ENCODE measurements at regions not wholly inside any gene's neighbourhood (a gene's known extent, or its start where the extent isn't known, plus 50 kb on each side); places are given as distances from the start of the nearest gene placed in this dataset.

GRCh38 chr4:189278597-189279165 is 662.0 kb upstream of the FRG1 start:
- no peaks in the 10 kb centered on the region for H3K4me1 ChIP-seq (ENCODE audit: control insufficient read depth, extremely low read depth, insufficient read depth, low read length)
- H3K27ac ChIP-seq (ENCODE audit: insufficient read depth, low read length) = no peak overlapping the region
- no peaks in the 10 kb centered on the region for H3K79me2 ChIP-seq (ENCODE audit: control insufficient read depth, insufficient read depth, low read length)
- no peak overlapping the region for H3K4me2 ChIP-seq (ENCODE audit: extremely low read depth, insufficient read depth, low read length)
- peak in 1 of 2 donors; percentile 15 for DNase-seq (ENCODE audit: low read depth in 2 of 2)
- no peaks in the 10 kb centered on the region for H3K36me3 ChIP-seq (ENCODE audit: control insufficient read depth, insufficient read depth, low read length)
- no peak overlapping the region for H3K4me3 ChIP-seq (replicated peaks in 1 of 4; ENCODE audit: control extremely low read depth in 1 of 4, insufficient read depth in 1 of 4, low read depth in 3 of 4, low read length in 4 of 4)
- H3K9me3 ChIP-seq (ENCODE audit: control insufficient read depth, insufficient read depth, low read depth, low read length) = no peaks in the 10 kb centered on the region
- no peaks in the 10 kb centered on the region for H4K20me1 ChIP-seq (ENCODE audit: control insufficient read depth, extremely low read depth, insufficient read depth, low read length)
- H3K27me3 ChIP-seq (ENCODE audit: control insufficient read depth, insufficient read depth, low read length) = no peaks in the 10 kb centered on the region
- no peak overlapping the region for H3K9ac ChIP-seq (ENCODE audit: insufficient read depth, low read length)
- H2AFZ ChIP-seq (ENCODE audit: low read length) = no peak overlapping the region
- TF ChIP-seq EZH2 (IDR thresholded peaks at IDR 0.05; ENCODE audit: low read length, missing control alignments) (no peak), CTCF (conservative IDR thresholded peaks at IDR 0.05 in 1 of 2, IDR thresholded peaks at IDR 0.05 in 1 of 2; ENCODE audit: low read depth in 1 of 2, low read length in 2 of 2) (no peak)

GRCh38 chr4:189279188-189279587 is 661.5 kb upstream of the FRG1 start:
- Histone ChIP-seq H3K4me1 (ENCODE audit: control insufficient read depth, extremely low read depth, insufficient read depth, low read length) (no peaks in the 10 kb centered on the region), H3K36me3 (ENCODE audit: control insufficient read depth, insufficient read depth, low read length) (no peaks in the 10 kb centered on the region), H3K9me3 (ENCODE audit: control insufficient read depth, insufficient read depth, low read depth, low read length) (no peaks in the 10 kb centered on the region), H3K27ac (ENCODE audit: insufficient read depth, low read length) (peak overlapping the region; percentile 20), H3K4me2 (ENCODE audit: extremely low read depth, insufficient read depth, low read length) (no peak overlapping the region), H3K27me3 (ENCODE audit: control insufficient read depth, insufficient read depth, low read length) (no peaks in the 10 kb centered on the region), H4K20me1 (ENCODE audit: control insufficient read depth, extremely low read depth, insufficient read depth, low read length) (no peaks in the 10 kb centered on the region), H3K9ac (ENCODE audit: insufficient read depth, low read length) (no peak overlapping the region), H2AFZ (ENCODE audit: low read length) (no peak overlapping the region), H3K79me2 (ENCODE audit: control insufficient read depth, insufficient read depth, low read length) (no peaks in the 10 kb centered on the region), H3K4me3 (replicated peaks in 1 of 4; ENCODE audit: control extremely low read depth in 1 of 4, insufficient read depth in 1 of 4, low read depth in 3 of 4, low read length in 4 of 4) (no peak overlapping the region)
- no peak for TF ChIP-seq EZH2 (IDR thresholded peaks at IDR 0.05; ENCODE audit: low read length, missing control alignments)
- TF ChIP-seq CTCF (conservative IDR thresholded peaks at IDR 0.05 in 1 of 2, IDR thresholded peaks at IDR 0.05 in 1 of 2; ENCODE audit: low read depth in 1 of 2, low read length in 2 of 2) = no peak
- DNase-seq (ENCODE audit: low read depth in 2 of 2) = peak in 1 of 2 donors; percentile 89

- Histone ChIP-seq H3K4me3 (replicated peaks in 1 of 4; ENCODE audit: control extremely low read depth in 1 of 4, insufficient read depth in 1 of 4, low read depth in 3 of 4, low read length in 4 of 4) (no peak overlapping the region), H3K36me3 (ENCODE audit: control insufficient read depth, insufficient read depth, low read length) (no peaks in the 10 kb centered on the region), H3K27me3 (ENCODE audit: control insufficient read depth, insufficient read depth, low read length) (no peaks in the 10 kb centered on the region), H3K27ac (ENCODE audit: insufficient read depth, low read length) (no peak overlapping the region), H3K4me1 (ENCODE audit: control insufficient read depth, extremely low read depth, insufficient read depth, low read length) (no peaks in the 10 kb centered on the region), H3K9me3 (ENCODE audit: control insufficient read depth, insufficient read depth, low read depth, low read length) (no peaks in the 10 kb centered on the region), H3K79me2 (ENCODE audit: control insufficient read depth, insufficient read depth, low read length) (no peaks in the 10 kb centered on the region), H4K20me1 (ENCODE audit: control insufficient read depth, extremely low read depth, insufficient read depth, low read length) (no peaks in the 10 kb centered on the region), H3K9ac (ENCODE audit: insufficient read depth, low read length) (no peak overlapping the region), H2AFZ (ENCODE audit: low read length) (no peak overlapping the region), H3K4me2 (ENCODE audit: extremely low read depth, insufficient read depth, low read length) (no peak overlapping the region)
- TF ChIP-seq EZH2 (IDR thresholded peaks at IDR 0.05; ENCODE audit: low read length, missing control alignments) (no peak), CTCF (conservative IDR thresholded peaks at IDR 0.05 in 1 of 2, IDR thresholded peaks at IDR 0.05 in 1 of 2; ENCODE audit: low read depth in 1 of 2, low read length in 2 of 2) (no peak)
- no peak for DNase-seq (ENCODE audit: low read depth in 2 of 2)
These were observed 655.3 kb upstream of the FRG1 start for GRCh38 chr4:189285377-189285776.

All from fibroblast of lung (primary cell).